BLaER1 (cell line): ENCODE measurements at regions not wholly inside any gene's neighbourhood (a gene's known extent, or its start where the extent isn't known, plus 50 kb on each side); places are given as distances from the start of the nearest gene placed in this dataset.
"Not testable (repeated sequence)": the region's sequence is repeated elsewhere in the genome, so short reads cannot be mapped to it uniquely, and the experiment has no call there.

Experiments used
- H3K27ac ChIP-seq: shearing (Covaris generic); formaldehyde crosslinking; 2 replicates; pipeline ENCODE4 v1.8.1; 2022
- H3K27me3 ChIP-seq: shearing (Covaris generic); formaldehyde crosslinking; 2 replicates; pipeline ENCODE4 v1.8.1; 2022
- H3K36me3 ChIP-seq: shearing (Covaris generic); formaldehyde crosslinking; 2 replicates; pipeline ENCODE4 v1.8.1; 2022
- H3K4me1 ChIP-seq: shearing (Covaris generic); formaldehyde crosslinking; 2 replicates; pipeline ENCODE4 v1.8.1; 2022
- H3K4me2 ChIP-seq: shearing (Covaris generic); formaldehyde crosslinking; 2 replicates; pipeline ENCODE4 v1.8.1; 2022
- H3K4me3 ChIP-seq: shearing (Covaris generic); formaldehyde crosslinking; 2 replicates; pipeline ENCODE4 v1.8.1; 2022
- H3K9ac ChIP-seq: shearing (Covaris generic); formaldehyde crosslinking; 2 replicates; pipeline ENCODE4 v1.8.1; 2022
- H3K9me3 ChIP-seq: shearing (Covaris generic); formaldehyde crosslinking; 2 replicates; pipeline ENCODE4 v1.8.1; 2022
- H4K20me1 ChIP-seq: shearing (Covaris generic); formaldehyde crosslinking; 2 replicates; pipeline ENCODE4 v1.8.1; 2022
- Cebpa-rat ChIP-seq: shearing (Covaris generic); IDR thresholded peaks from 2 replicates; pipeline ENCODE4 v1.8.1; 2022

DNA sequence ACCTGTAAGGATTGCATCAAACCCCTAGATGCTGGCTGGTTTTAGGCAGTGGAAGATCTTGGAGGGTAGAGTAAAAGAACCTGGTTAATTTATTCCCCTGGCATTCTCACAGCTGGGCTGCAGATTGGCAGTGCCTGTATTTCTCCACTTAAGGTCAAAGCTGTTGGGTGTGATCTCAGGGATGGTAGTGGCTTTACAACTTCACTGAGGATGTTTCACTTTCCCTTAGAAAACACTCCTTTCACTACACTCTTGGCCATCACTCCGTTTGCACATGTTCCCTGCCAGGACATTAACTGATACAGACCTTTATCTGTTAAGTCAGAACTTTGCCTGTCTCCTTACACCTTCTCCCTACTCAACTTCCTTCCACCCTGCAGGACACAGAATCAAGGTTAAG lies 779.1 kb upstream of the SEMA6D start:
- no peak for TF ChIP-seq Cebpa-rat
- H3K4me2 ChIP-seq, result peak overlapping the region; percentile 15; the same call in 1 of the 2 replicates

DNA sequence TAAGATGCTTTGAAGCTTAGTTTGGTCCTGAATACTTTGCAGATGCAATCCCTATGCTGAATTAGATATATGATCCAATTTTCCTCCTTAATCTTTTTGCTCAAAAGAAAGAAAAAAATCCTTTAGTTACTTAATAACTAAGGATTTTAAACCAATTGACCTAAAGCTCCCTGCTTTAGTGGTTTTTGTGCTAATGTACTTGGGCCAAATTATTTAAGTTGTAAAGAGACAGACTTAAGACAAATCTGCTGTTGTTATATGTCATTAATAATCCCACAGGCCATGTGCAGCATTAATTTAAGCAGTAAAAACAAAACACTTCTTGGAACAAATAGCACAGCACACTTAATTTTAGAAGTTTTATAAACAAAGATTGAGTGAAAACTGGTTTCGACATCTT lies 776.1 kb upstream of the SEMA6D start:
- Histone ChIP-seq H3K4me2 (no peak overlapping the region), H4K20me1 (no peaks in the 10 kb centered on the region), H3K4me3 (no peak overlapping the region), H3K27ac (no peak overlapping the region), H3K9ac (no peak overlapping the region), H3K4me1 (peaks cover 34% of the 10 kb centered on the region), H3K27me3 (no peaks in the 10 kb centered on the region), H3K36me3 (no peaks in the 10 kb centered on the region), H3K9me3 (no peaks in the 10 kb centered on the region)
- TF ChIP-seq Cebpa-rat, result no peak

More for the DNA sequence above, 779.1 kb upstream of the SEMA6D start:
- Histone ChIP-seq H3K4me1 (peaks cover 34% of the 10 kb centered on the region), H3K36me3 (no peaks in the 10 kb centered on the region), H4K20me1 (no peaks in the 10 kb centered on the region), H3K9ac (no peak overlapping the region), H3K27me3 (no peaks in the 10 kb centered on the region), H3K27ac (no peak overlapping the region), H3K9me3 (no peaks in the 10 kb centered on the region), H3K4me3 (no peak overlapping the region)

DNA sequence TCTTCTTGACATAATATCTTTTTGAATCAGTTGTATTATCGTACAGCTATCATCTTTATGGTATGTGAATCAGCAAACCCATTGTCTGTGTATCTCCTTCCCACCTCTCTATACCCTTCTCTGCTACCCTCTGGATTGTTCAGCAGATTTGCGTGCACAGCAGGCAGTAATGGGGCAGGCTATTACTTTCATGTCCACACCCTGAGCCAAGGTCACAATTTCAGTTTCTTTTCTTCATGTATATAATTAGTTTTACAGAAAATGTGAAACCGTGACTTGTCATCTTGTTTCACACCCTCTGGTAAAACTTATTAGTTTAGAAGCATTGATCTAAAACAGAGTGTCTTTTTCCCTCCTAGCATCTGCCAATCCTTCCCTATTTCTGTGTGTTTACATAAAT lies 770.4 kb upstream of the SEMA6D start:
- Histone ChIP-seq H3K27me3 (no peaks in the 10 kb centered on the region), H3K36me3 (no peaks in the 10 kb centered on the region), H3K4me3 (no peak overlapping the region), H3K4me1 (no peaks in the 10 kb centered on the region; the same call in 1 of the 2 replicates), H3K4me2 (no peak overlapping the region), H3K9ac (no peak overlapping the region), H3K27ac (no peak overlapping the region), H3K9me3 (0 out of 2 replicates have a peak, but pooled peaks cover 8% of the 10 kb centered on the region), H4K20me1 (no peaks in the 10 kb centered on the region)
- no peak for TF ChIP-seq Cebpa-rat

DNA sequence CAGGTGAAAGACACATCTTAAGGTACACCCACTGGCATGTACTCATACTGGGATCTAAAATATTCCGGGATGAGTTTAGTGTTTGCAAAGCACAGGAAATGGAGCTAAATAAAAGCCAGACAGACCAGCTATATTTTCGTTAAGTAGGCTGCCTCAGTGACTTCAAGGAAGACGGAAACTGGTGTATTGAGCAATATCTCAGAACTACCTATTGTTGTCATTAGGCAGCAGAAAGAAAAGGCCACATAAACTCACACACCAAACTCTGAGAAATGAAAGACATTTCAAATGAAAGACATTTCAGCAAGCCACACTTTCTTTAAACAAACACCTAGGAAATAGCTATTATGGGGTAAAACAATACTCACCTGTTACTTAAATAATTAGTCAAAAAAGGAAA lies 761.7 kb upstream of the SEMA6D start:
- H3K4me1 ChIP-seq, result no peaks in the 10 kb centered on the region
- TF ChIP-seq Cebpa-rat, result no peak
- no peak overlapping the region for H3K4me2 ChIP-seq
- no peak overlapping the region for H3K9ac ChIP-seq
- no peaks in the 10 kb centered on the region for H3K36me3 ChIP-seq
- H3K27me3 ChIP-seq, result no peaks in the 10 kb centered on the region
- no peaks in the 10 kb centered on the region for H4K20me1 ChIP-seq
- H3K9me3 ChIP-seq, result no peaks in the 10 kb centered on the region
- no peak overlapping the region for H3K4me3 ChIP-seq
- H3K27ac ChIP-seq, result no peak overlapping the region

DNA sequence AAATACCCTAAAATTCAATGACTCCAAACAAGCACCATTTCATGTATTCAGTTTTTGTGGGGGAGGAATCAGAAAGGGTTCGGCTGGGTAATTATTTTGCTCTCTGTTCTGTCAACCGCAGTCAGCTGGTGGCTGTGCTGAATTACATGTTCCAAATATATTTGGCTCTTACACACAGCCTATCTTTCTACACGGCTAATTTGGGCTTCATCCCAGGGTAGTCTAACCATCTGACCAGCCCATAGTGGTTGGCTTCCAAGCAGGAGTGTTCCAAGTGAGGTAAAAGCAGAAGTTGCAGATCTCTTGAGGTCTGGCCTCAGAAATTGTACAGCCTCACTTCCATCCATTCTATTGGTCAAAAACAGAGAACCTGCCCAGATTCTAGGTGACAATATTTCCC lies 760.8 kb upstream of the SEMA6D start:
- H3K36me3 ChIP-seq, result no peaks in the 10 kb centered on the region
- H3K27ac ChIP-seq, result no peak overlapping the region
- no peaks in the 10 kb centered on the region for H3K4me1 ChIP-seq
- H3K9me3 ChIP-seq, result no peaks in the 10 kb centered on the region
- no peak overlapping the region for H3K9ac ChIP-seq
- no peaks in the 10 kb centered on the region for H3K27me3 ChIP-seq
- H4K20me1 ChIP-seq, result no peaks in the 10 kb centered on the region
- no peak overlapping the region for H3K4me3 ChIP-seq
- no peak overlapping the region for H3K4me2 ChIP-seq
- TF ChIP-seq Cebpa-rat, result no peak

DNA sequence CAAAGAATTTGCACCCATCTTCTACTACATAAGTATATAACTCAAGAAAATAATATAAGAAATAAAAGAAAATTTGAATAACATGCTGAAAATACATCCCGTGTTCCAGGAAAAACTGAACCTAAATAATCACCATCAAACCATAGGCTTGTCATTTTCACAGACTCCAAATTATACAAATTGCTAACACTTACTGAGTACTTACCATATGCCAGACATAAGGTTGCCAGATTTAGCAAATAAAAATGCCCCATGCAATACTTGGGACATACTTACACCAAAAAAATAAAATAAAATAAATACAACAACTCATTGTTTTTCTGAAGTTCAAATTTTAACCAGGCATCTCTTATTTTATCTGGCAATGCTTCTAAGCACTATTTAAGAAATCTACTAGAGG lies 760.4 kb upstream of the SEMA6D start:
- Histone ChIP-seq H3K36me3 (no peaks in the 10 kb centered on the region), H3K9ac (no peak overlapping the region), H3K4me2 (no peak overlapping the region), H3K9me3 (no peaks in the 10 kb centered on the region), H3K27me3 (no peaks in the 10 kb centered on the region), H4K20me1 (no peaks in the 10 kb centered on the region), H3K4me3 (no peak overlapping the region), H3K4me1 (no peaks in the 10 kb centered on the region), H3K27ac (no peak overlapping the region)
- TF ChIP-seq Cebpa-rat, result no peak

DNA sequence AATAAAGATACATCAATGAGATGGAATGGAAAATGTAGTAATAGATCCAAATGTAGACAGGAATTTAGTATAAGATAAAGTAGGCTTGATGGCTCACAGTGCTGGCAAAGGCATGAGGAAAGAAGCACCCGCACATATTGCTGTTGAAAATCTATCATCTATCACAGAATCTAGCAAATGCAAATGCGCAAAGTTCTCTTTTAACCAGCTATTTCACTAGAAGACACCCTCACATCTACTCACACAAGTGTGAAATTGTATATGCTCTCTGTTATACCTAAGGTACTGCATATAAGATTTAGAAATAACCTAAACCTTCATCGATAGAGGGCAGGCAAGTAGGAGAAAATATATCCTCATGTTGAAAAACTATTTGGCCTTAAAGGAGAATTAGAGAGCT lies 756.7 kb upstream of the SEMA6D start:
- H3K9ac ChIP-seq, result no peak overlapping the region

DNA sequence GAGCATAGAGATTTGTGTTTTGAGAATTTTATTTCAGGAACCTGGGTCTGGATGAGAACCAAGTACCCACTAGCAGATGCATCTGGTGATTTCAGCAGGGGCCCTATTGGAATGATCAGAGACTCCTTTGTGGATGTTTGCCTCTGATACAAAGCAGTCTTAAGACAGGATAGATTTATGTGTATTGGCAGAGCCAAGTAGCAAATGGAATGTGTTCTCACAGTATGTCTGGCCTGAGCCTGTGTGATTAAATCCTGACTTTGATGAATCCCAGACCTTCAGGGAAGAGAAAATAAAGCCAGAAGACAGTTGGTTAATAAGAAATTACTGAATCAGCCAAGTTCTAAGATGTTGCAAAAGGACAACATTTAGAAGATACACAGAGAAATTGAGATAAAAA lies 755.5 kb upstream of the SEMA6D start:
- no peak overlapping the region for H3K4me2 ChIP-seq
- no peak overlapping the region for H3K27ac ChIP-seq
- no peaks in the 10 kb centered on the region for H3K36me3 ChIP-seq
- H3K4me1 ChIP-seq, result no peaks in the 10 kb centered on the region
- no peaks in the 10 kb centered on the region for H3K27me3 ChIP-seq
- H3K4me3 ChIP-seq, result no peak overlapping the region
- no peak for TF ChIP-seq Cebpa-rat
- no peak overlapping the region for H3K9ac ChIP-seq
- H3K9me3 ChIP-seq, result no peaks in the 10 kb centered on the region; the same call in none of the 2 replicates
- H4K20me1 ChIP-seq, result no peaks in the 10 kb centered on the region

More for the DNA sequence above, 756.7 kb upstream of the SEMA6D start:
- no peak overlapping the region for H3K27ac ChIP-seq
- no peaks in the 10 kb centered on the region for H4K20me1 ChIP-seq
- no peaks in the 10 kb centered on the region for H3K27me3 ChIP-seq
- H3K36me3 ChIP-seq, result no peaks in the 10 kb centered on the region
- TF ChIP-seq Cebpa-rat, result no peak
- no peaks in the 10 kb centered on the region for H3K4me1 ChIP-seq
- no peaks in the 10 kb centered on the region; the same call in none of the 2 replicates for H3K9me3 ChIP-seq
- H3K4me3 ChIP-seq, result no peak overlapping the region
- H3K4me2 ChIP-seq, result no peak overlapping the region

DNA sequence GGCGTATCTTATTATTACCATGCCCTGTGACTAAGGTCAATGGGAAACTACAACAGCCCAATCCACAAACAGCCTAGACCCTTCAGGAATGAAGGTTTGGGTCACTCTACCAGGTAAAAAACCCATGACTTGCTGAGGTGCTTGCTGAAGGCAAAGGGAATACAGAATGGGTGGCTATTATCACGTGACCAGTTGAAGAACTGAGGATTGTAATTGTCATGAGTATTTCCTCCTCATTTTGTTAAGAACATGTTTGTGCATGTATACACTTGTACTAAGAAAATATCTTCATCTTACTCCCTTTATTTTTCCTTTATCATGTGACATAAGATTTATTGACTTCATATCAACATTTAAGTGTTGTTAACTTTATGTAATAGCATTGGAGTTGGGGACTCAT lies 729.2 kb upstream of the SEMA6D start:
- H4K20me1 ChIP-seq, H3K4me3 ChIP-seq, H3K36me3 ChIP-seq, H3K9me3 ChIP-seq, H3K4me1 ChIP-seq, H3K9ac ChIP-seq, H3K4me2 ChIP-seq, H3K27me3 ChIP-seq, H3K27ac ChIP-seq: not testable (repeated sequence)

DNA sequence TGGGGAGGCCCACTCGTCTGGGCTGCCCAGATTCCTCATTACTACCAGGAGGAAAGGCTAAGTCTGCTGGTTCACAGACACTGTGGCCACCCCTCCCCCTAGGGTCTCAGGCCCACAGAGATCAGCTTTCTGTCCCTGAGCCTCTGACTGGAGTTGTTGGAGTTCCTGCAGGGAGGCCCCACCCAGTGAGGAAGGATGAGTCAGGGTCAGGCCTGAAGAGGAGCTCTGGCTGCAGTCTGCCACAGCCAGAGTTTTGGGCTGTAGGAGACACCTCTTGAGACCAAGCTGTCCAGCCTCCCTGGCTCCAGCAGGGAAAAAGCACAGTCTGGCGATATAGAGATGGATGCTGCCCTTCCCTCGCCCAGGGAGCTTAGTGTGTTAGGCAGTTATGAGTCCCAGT lies 720.9 kb upstream of the SEMA6D start:
- H3K9me3 ChIP-seq, result 0 out of 2 replicates have a peak, but pooled peaks cover 10% of the 10 kb centered on the region

DNA sequence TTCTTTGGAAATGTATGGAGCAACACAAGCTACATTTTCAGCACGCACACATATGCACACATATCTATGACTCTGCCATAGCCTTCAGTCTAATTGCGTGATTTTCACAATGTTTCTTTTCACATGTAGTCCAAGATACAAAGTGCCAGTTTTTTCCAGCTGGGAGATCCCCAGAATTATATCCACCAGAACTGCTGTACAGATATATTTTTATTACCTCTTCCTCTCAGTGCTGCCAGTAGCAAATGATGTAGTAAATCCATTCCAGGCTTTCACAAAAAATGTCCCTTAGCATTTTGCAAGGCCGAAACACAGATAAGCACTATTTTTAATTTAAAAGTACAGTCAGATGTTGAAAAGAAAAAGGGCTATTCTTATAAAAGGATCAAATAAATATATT lies 719.8 kb upstream of the SEMA6D start:
- no peaks in the 10 kb centered on the region for H4K20me1 ChIP-seq
- no peak overlapping the region for H3K27ac ChIP-seq
- no peak overlapping the region for H3K4me2 ChIP-seq
- H3K27me3 ChIP-seq, result no peaks in the 10 kb centered on the region
- no peak overlapping the region for H3K4me3 ChIP-seq
- 0 out of 2 replicates have a peak, but pooled peaks cover 10% of the 10 kb centered on the region for H3K9me3 ChIP-seq
- no peaks in the 10 kb centered on the region for H3K36me3 ChIP-seq
- H3K4me1 ChIP-seq, result no peaks in the 10 kb centered on the region
- no peak for TF ChIP-seq Cebpa-rat
- no peak overlapping the region for H3K9ac ChIP-seq

More for the DNA sequence above, 720.9 kb upstream of the SEMA6D start:
- H3K27ac ChIP-seq, result no peak overlapping the region
- no peak overlapping the region for H3K9ac ChIP-seq
- TF ChIP-seq Cebpa-rat, result no peak
- no peaks in the 10 kb centered on the region for H3K4me1 ChIP-seq
- no peaks in the 10 kb centered on the region for H3K36me3 ChIP-seq
- H4K20me1 ChIP-seq, result no peaks in the 10 kb centered on the region
- H3K4me3 ChIP-seq, result no peak overlapping the region
- H3K27me3 ChIP-seq, result no peaks in the 10 kb centered on the region
- H3K4me2 ChIP-seq, result no peak overlapping the region
